SU-DHL-6 (cell line): ENCODE measurements at regions not wholly inside any gene's neighbourhood (a gene's known extent, or its start where the extent isn't known, plus 50 kb on each side); places are given as distances from the start of the nearest gene placed in this dataset.

Experiments used
- CTCF ChIP-seq: fragments of 200-600 bp; sonication (generic); IDR thresholded peaks from one replicate; pipeline ENCODE4 v1.5.1; 2017; ENCODE audit warnings: antibody characterized with exemption, mild to moderate bottlenecking, low read length, moderate library complexity; ENCODE audit not compliant: insufficient read depth, poor library complexity, severe bottlenecking
- EZH2phosphoT487 ChIP-seq: fragments of 200-600 bp; sonication (generic), shearing (Covaris generic); conservative IDR thresholded peaks from 2 replicates; pipeline ENCODE4 v1.6.1; 2018; ENCODE audit warnings: mild to moderate bottlenecking, antibody characterized with exemption, low read length, moderate library complexity, mixed read lengths

- TF ChIP-seq CTCF (peak; percentile 33), EZH2phosphoT487 (no peak)
Observed at GRCh38 chr11:27839226-27839913, 139.1 kb upstream of the BDNF start.
